22Rv1 (cell line): ENCODE measurements at regions not wholly inside any gene's neighbourhood (a gene's known extent, or its start where the extent isn't known, plus 50 kb on each side); places are given as distances from the start of the nearest gene placed in this dataset.
A peak's percentile ranks its signal among the peaks of the same experiment; 100 is the strongest.

Experiments
- H3K27ac ChIP-seq: fragments of 450-650 bp; 2 replicates; pipeline ENCODE4 v1.5.1; 2017
- ZFX ChIP-seq: fragments of 450-650 bp; IDR thresholded peaks from 2 replicates; pipeline ENCODE4 v1.6.1; 2017; ENCODE audit warnings: antibody characterized with exemption, borderline replicate concordance
- TF ChIP-seq, protein P1 (sequence below): fragments of 450-650 bp; IDR thresholded peaks from 2 replicates; pipeline ENCODE4 v1.5.1; 2017; ENCODE audit warnings: mild to moderate bottlenecking

DNA sequence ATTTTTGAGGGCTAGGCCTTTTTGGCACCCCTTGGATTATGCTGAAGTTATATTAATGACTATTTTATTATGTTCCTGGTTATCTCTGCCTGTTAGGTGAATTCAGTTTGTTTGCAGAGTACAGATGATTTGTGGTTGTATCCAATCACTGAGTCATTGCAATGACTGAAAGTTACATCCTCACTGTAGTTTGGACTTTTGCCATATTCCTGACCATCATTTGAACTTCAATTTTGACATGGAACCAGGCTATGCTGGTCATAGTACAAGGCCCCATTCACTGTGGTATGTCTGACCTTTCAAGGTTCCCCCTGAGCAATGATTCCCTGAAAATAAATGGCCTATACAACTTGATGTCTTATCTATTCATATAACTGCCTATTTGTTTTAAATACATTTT is 621.0 kb downstream of the CCER1 start:
- TF ChIP-seq, protein P1, sequence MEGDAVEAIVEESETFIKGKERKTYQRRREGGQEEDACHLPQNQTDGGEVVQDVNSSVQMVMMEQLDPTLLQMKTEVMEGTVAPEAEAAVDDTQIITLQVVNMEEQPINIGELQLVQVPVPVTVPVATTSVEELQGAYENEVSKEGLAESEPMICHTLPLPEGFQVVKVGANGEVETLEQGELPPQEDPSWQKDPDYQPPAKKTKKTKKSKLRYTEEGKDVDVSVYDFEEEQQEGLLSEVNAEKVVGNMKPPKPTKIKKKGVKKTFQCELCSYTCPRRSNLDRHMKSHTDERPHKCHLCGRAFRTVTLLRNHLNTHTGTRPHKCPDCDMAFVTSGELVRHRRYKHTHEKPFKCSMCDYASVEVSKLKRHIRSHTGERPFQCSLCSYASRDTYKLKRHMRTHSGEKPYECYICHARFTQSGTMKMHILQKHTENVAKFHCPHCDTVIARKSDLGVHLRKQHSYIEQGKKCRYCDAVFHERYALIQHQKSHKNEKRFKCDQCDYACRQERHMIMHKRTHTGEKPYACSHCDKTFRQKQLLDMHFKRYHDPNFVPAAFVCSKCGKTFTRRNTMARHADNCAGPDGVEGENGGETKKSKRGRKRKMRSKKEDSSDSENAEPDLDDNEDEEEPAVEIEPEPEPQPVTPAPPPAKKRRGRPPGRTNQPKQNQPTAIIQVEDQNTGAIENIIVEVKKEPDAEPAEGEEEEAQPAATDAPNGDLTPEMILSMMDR = no peak
- TF ChIP-seq ZFX = no peak
- H3K27ac ChIP-seq = peak overlapping the region; percentile 38

DNA sequence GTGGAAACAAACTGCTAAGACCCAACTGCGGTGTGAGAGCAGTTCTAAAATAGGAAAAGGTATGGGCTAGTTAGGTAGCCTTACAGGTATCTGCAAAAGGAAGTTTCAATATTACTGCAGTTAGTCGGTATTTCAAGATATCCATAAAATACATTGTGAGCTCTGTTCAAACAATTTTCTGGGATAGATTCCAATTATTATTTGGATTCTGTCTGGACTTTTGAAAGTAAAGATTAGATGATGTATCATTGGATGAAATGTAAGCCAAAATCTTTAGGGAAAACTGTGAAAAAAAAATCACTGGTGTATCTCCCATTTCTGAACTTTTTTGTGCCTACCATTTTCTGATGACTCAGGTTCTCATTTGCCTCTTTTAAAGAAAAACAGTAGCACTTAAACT is 621.6 kb downstream of the CCER1 start:
- peak overlapping the region; percentile 38 for H3K27ac ChIP-seq
- TF ChIP-seq, protein P1 = no peak
- no peak for TF ChIP-seq ZFX

DNA sequence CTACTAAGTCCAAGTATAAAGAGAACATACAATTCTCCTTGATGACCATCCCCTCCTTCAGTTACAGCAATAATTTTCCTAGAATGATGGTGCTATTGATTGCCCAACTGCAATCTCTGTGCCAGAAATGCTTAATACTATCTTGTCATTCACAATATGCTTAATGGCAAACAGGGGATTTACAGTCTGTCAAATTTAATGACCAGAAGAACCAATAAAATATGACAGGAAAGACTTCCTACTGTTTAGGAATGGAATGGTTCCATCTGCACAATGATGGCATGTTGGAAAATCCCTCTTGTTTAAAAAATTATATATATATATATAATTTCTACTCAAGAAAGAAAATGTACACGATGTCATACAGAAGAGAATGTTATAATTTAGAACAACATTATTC is 623.2 kb downstream of the CCER1 start:
- H3K27ac ChIP-seq = no peak overlapping the region
- no peak for TF ChIP-seq ZFX
- TF ChIP-seq, protein P1 = no peak

DNA sequence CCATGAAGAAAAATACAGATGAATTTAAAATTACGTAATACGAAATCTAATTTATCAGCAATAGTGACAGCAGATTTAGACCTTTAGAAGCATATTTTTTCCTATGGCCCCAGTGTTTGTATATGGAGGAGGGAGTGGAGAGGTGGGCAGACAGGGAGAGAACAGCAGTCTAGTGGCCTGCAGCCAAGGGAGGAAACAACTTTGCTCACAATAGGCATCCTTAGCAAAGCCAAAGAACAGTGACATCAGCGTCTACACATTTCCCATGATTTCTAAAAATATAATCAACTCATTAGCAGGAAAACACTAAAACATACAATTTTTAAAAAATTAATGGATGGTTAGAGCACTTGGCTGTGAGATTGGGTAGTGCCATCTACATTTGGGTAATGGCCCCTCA is 622.6 kb upstream of the ATP2B1 start:
- TF ChIP-seq ZFX = no peak
- TF ChIP-seq, protein P1 = no peak
- H3K27ac ChIP-seq = no peak overlapping the region

DNA sequence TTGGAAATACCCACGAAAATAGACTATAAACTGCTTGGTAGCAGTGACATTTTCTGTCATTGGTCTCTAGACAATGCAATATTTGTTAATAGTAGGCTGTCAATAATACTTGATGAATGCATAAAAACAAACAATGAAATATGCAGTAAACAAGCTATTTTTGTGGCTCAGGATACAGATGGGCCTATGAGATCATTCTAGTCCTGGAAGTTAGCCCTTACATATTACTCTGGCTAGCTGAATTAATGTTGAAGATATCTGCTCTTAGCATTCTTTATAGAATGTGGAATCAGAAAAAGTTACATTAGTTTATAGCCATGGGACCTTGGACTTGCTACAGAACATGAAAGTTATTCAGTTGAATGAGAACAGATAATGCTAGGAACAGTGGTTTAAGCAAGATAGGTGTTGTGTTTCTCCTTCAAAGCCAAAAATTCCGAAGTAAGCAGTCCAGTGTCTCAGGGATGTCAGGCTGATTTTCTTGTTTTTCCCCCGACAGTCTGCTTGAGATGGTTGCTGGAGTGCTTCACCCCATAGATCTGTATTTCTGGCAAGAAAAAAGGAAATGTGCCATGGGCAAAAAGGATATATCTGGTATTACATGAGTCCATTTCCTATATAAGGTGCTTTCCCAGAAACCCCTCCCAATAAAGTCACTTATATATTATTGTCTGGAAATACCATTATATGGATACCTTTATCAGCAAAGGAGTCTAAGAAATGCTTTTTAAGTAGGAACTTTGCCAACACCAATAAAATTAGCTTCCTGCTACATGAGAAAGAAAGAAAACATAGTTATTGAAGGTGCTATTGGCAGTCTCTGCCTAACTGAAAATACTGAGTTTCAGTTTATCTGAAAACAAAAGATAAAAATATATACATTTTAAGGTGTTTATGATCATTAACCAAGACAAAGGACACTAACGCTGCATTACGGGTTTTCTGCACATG is 619.4 kb upstream of the ATP2B1 start:
- no peak overlapping the region for H3K27ac ChIP-seq
- TF ChIP-seq ZFX = no peak
- TF ChIP-seq, protein P1 = no peak

DNA sequence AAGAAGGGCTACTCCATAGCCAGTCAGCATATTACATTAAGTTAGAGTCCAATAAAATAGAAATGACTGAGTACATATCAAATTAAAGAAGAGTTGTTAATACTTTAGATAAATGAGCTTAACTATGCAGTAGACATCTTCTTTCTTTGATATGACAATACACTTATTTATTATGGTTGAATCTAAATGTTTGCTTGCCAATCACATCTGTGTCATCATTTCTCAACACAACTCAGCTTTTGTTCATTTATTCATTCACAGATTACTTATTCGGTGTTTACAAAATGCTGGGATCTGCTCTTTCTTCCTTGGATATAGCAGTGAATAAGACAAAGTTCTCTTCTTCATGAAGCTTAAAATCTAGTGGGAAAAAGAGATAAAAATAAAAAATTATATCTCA is 614.6 kb upstream of the ATP2B1 start:
- no peak overlapping the region for H3K27ac ChIP-seq
- TF ChIP-seq, protein P1 = no peak
- TF ChIP-seq ZFX = no peak

DNA sequence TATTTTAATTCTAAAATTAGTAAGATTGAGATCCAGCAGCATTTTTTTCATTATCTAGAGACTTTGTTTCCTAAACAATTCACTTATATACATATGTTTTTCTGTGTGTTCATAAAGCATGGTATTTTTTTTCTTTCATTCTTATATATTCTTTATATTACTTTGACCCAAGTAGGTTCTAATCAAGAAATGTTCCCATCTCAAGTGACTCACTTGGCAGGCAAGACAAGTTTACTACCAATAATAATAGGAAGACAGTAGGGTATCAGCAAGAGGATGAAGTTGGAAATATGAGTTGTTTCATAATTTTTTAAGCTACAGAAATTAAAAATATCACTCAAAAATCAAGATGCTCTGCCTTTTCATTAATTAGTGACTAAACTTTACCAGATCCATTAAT is 613.4 kb upstream of the ATP2B1 start:
- TF ChIP-seq, protein P1 = no peak
- no peak for TF ChIP-seq ZFX
- H3K27ac ChIP-seq = no peak overlapping the region
